Parathyroid adenoma (tissue), 2 donors: ENCODE measurements at regions not wholly inside any gene's neighbourhood (a gene's known extent, or its start where the extent isn't known, plus 50 kb on each side); places are given as distances from the start of the nearest gene placed in this dataset.

ENCODE experiments used
- H2AFZ ChIP-seq: fragments of 300-600 bp; sonication (generic); one replicate; pipeline ENCODE4 v1.7.0; 2017; ENCODE audit warnings: antibody characterized with exemption, mild to moderate bottlenecking
- H3K27ac ChIP-seq: fragments of 300-600 bp; sonication (generic); one replicate; pipeline ENCODE4 v1.7.0; 2017
- H3K27me3 ChIP-seq: fragments of 300-600 bp; sonication (generic); one replicate; pipeline ENCODE4 v1.7.0; 2017; ENCODE audit warnings: low read length; ENCODE audit not compliant: control insufficient read depth, insufficient read depth
- H3K36me3 ChIP-seq: fragments of 300-600 bp; sonication (generic); one replicate; pipeline ENCODE4 v1.7.0; 2017; ENCODE audit warnings: low read length; ENCODE audit not compliant: control insufficient read depth, insufficient read depth
- H3K4me1 ChIP-seq: fragments of 300-600 bp; sonication (generic); one replicate; pipeline ENCODE4 v1.7.0; 2017; ENCODE audit warnings: control low read depth
- H3K4me2 ChIP-seq: fragments of 300-600 bp; sonication (generic); one replicate; pipeline ENCODE4 v1.7.0; 2017; ENCODE audit warnings: low read length
- H3K4me3 ChIP-seq: fragments of 300-600 bp; sonication (generic); one replicate; pipeline ENCODE4 v1.7.0; 2017; ENCODE audit warnings: low read depth, low read length
- H3K79me2 ChIP-seq: fragments of 300-600 bp; sonication (generic); one replicate; pipeline ENCODE4 v1.7.0; 2017; ENCODE audit warnings: control low read depth
- H3K9ac ChIP-seq: fragments of 300-600 bp; sonication (generic); one replicate; pipeline ENCODE4 v1.7.0; 2017; ENCODE audit warnings: mild to moderate bottlenecking
- H3K9me3 ChIP-seq: fragments of 300-600 bp; sonication (generic); one replicate; pipeline ENCODE4 v1.7.0; 2017; ENCODE audit warnings: low read length; ENCODE audit not compliant: control insufficient read depth
- TF ChIP-seq, protein P1 (sequence below): fragments of 300-600 bp; sonication (generic); IDR thresholded peaks from one replicate; pipeline ENCODE4 v1.7.0; 2017; ENCODE audit warnings: antibody characterized with exemption, mild to moderate bottlenecking
- donor health status: primary hyperparathyroidism.

GRCh38 chr2:49286045-49286444 lies 131.7 kb upstream of the FSHR start:
- Histone ChIP-seq H3K4me1 (no peaks in the 10 kb centered on the region), H3K27ac (no peak overlapping the region), H3K9ac (no peak overlapping the region), H3K9me3 (no peaks in the 10 kb centered on the region), H3K4me3 (no peak overlapping the region), H3K4me2 (no peak overlapping the region), H3K36me3 (no peaks in the 10 kb centered on the region), H2AFZ (no peak overlapping the region), H3K27me3 (no peaks in the 10 kb centered on the region), H3K79me2 (no peaks in the 10 kb centered on the region)
- TF ChIP-seq, protein P1, sequence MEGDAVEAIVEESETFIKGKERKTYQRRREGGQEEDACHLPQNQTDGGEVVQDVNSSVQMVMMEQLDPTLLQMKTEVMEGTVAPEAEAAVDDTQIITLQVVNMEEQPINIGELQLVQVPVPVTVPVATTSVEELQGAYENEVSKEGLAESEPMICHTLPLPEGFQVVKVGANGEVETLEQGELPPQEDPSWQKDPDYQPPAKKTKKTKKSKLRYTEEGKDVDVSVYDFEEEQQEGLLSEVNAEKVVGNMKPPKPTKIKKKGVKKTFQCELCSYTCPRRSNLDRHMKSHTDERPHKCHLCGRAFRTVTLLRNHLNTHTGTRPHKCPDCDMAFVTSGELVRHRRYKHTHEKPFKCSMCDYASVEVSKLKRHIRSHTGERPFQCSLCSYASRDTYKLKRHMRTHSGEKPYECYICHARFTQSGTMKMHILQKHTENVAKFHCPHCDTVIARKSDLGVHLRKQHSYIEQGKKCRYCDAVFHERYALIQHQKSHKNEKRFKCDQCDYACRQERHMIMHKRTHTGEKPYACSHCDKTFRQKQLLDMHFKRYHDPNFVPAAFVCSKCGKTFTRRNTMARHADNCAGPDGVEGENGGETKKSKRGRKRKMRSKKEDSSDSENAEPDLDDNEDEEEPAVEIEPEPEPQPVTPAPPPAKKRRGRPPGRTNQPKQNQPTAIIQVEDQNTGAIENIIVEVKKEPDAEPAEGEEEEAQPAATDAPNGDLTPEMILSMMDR, result peak; percentile 30

DNA sequence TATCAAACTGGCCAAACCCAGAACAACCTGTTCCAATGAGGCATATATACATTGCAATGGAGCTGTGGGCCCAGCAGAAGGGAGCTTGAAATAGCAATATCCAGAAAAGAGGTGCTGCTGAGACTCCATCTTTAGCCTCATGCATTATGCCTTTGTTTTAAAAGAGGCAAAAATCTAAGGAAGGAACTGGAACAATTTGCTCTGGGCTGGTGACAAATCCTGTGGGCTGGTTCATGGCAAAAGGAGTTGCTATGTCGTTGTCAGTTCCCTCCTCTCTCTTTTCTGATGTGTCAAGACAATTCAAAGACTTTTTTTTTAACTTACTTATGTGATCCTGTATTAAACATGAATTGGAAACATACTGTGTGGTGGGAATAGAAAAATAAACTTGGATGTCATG lies 124.2 kb upstream of the FSHR start:
- no peak overlapping the region for H3K27ac ChIP-seq
- no peak overlapping the region for H3K4me3 ChIP-seq
- H3K9ac ChIP-seq, result no peak overlapping the region
- H2AFZ ChIP-seq, result no peak overlapping the region
- no peaks in the 10 kb centered on the region for H3K9me3 ChIP-seq
- H3K4me1 ChIP-seq, result no peaks in the 10 kb centered on the region
- no peak overlapping the region for H3K4me2 ChIP-seq
- no peaks in the 10 kb centered on the region for H3K27me3 ChIP-seq
- no peaks in the 10 kb centered on the region for H3K79me2 ChIP-seq
- TF ChIP-seq, protein P1, result no peak
- H3K36me3 ChIP-seq, result no peaks in the 10 kb centered on the region

DNA sequence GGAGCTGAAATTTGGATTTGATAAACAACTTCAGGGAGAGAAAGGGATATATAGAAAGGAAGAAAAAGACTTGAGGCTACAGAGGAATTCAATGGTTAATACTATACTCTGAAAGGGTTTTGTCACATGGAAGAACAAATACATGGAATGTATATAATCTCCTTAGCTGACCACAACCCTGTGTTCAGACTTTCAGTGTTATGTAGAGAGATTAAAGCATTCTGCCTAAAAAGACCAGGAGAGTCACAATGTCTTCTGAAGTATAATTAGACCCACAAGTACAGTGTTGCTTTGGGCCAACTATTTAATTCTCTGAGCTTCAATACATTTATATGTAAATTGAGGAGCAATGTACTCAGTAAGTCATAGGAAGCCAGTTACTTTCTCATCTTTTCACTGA lies 123.8 kb upstream of the FSHR start:
- H3K27ac ChIP-seq, result no peak overlapping the region

DNA sequence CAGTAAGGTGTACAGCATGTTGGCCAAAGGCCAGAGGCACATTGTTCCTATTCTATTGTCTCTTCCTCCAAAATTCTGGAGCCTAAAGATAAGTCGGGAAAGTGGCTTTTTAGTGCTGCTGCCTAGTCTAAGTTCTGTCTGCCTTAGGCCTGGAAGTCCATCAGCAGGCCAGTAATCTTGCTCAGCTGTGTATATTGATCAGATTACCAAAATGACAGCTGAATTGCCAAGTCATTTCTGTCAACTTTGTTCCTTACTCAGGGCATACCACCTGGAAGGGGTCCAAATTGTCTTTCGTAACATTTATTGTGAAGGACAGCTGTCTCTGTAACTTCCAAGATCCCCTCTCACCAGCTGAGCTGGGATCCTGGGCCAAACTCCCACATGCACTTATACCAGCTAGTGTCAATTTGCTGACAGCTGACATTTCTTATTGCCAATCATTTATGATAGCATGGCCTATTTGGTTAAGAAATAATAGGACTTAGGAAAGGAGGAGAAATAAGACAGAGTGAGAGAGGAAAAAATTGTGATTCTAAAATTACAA lies 116.8 kb upstream of the FSHR start:
- H3K9ac ChIP-seq, result no peak overlapping the region
- no peak overlapping the region for H3K4me3 ChIP-seq
- no peaks in the 10 kb centered on the region for H3K9me3 ChIP-seq
- H3K79me2 ChIP-seq, result no peaks in the 10 kb centered on the region
- no peaks in the 10 kb centered on the region for H3K27me3 ChIP-seq
- H3K4me1 ChIP-seq, result no peaks in the 10 kb centered on the region
- no peaks in the 10 kb centered on the region for H3K36me3 ChIP-seq
- H3K27ac ChIP-seq, result no peak overlapping the region
- TF ChIP-seq, protein P1, result no peak
- no peak overlapping the region for H2AFZ ChIP-seq
- no peak overlapping the region for H3K4me2 ChIP-seq

More for the DNA sequence above, 123.8 kb upstream of the FSHR start:
- no peaks in the 10 kb centered on the region for H3K9me3 ChIP-seq
- no peak overlapping the region for H3K9ac ChIP-seq
- H3K27me3 ChIP-seq, result no peaks in the 10 kb centered on the region
- H3K4me2 ChIP-seq, result no peak overlapping the region
- no peak overlapping the region for H2AFZ ChIP-seq
- H3K4me1 ChIP-seq, result no peaks in the 10 kb centered on the region
- H3K36me3 ChIP-seq, result no peaks in the 10 kb centered on the region
- H3K79me2 ChIP-seq, result no peaks in the 10 kb centered on the region
- TF ChIP-seq, protein P1, result no peak
- H3K4me3 ChIP-seq, result no peak overlapping the region

GRCh38 chr2:49270091-49270490 lies 115.8 kb upstream of the FSHR start:
- Histone ChIP-seq H3K9ac (no peak overlapping the region), H3K79me2 (no peaks in the 10 kb centered on the region), H3K9me3 (no peaks in the 10 kb centered on the region), H3K4me3 (no peak overlapping the region), H3K27ac (no peak overlapping the region), H3K4me1 (no peaks in the 10 kb centered on the region), H2AFZ (no peak overlapping the region), H3K4me2 (no peak overlapping the region), H3K36me3 (no peaks in the 10 kb centered on the region), H3K27me3 (no peaks in the 10 kb centered on the region)
- TF ChIP-seq, protein P1, result no peak
